ENCODE measurements at regions not wholly inside any gene's neighbourhood (a gene's known extent, or its start where the extent isn't known, plus 50 kb on each side); places are given as distances from the start of the nearest gene placed in this dataset.

- TF ChIP-seq REST (IDR thresholded peaks at IDR 0.05; ENCODE audit: unreplicated experiment) (no peak), CTCF (conservative IDR thresholded peaks at IDR 0.05; ENCODE audit: low read depth in 2 of 2) (no peak; a peak in 1 of 4 replicates), EZH2phosphoT487 (IDR thresholded peaks at IDR 0.05; ENCODE audit: unreplicated experiment) (no peak), EZH2 (IDR thresholded peaks at IDR 0.05; ENCODE audit: low read depth, unreplicated experiment) (no peak), CREB1 (CRISPR knock-in tag; IDR thresholded peaks at IDR 0.05; ENCODE audit: low read depth) (no peak), POLR2AphosphoS5 (IDR thresholded peaks at IDR 0.05; ENCODE audit: low read depth) (no peak)
Observed at GRCh38 chr6:8192067-8192466, 89.7 kb upstream of the EEF1E1 start.

All from GM23338 (cell line).